ENCODE measurements at regions not wholly inside any gene's neighbourhood (a gene's known extent, or its start where the extent isn't known, plus 50 kb on each side); places are given as distances from the start of the nearest gene placed in this dataset.

- no peak overlapping the region for H3K27ac Mint-ChIP-seq
- Histone ChIP-seq H3K4me2 (replicated peaks; ENCODE audit: extremely low read depth, low read length, poor library complexity, severe bottlenecking) (no peak overlapping the region), H2AFZ (ENCODE audit: insufficient read depth, low read depth, low read length, poor library complexity, severe bottlenecking) (no peak overlapping the region), H3K27me3 (ENCODE audit: control insufficient read depth in 2 of 2, insufficient read depth in 2 of 2, low read length in 2 of 2) (no peaks in the 10 kb centered on the region), H3K36me3 (replicated peaks in 1 of 2; ENCODE audit: control insufficient read depth in 1 of 2, insufficient read depth in 2 of 2, low read length in 2 of 2) (no peaks in the 10 kb centered on the region), H3K27ac (ENCODE audit: low read depth in 1 of 2, low read length in 2 of 2) (no peak overlapping the region), H3K4me3 (replicated peaks in 1 of 3; ENCODE audit: low read depth in 2 of 3, low read length in 3 of 3) (no peak overlapping the region), H3K4me1 (ENCODE audit: control insufficient read depth in 1 of 2, insufficient read depth in 2 of 2, low read length in 2 of 2) (no peaks in the 10 kb centered on the region), H3K79me2 (ENCODE audit: insufficient read depth, low read length) (no peaks in the 10 kb centered on the region), H3K9me3 (replicated peaks in 1 of 2; ENCODE audit: control insufficient read depth in 1 of 2, insufficient read depth in 1 of 2, low read length in 2 of 2) (no peaks in the 10 kb centered on the region), H4K20me1 (ENCODE audit: insufficient read depth, low read length) (no peaks in the 10 kb centered on the region), H3K9ac (ENCODE audit: insufficient read depth, low read length, poor library complexity, severe bottlenecking) (no peak overlapping the region)
- H3K36me3 Mint-ChIP-seq, result no peaks in the 10 kb centered on the region
- intact Hi-C loops (cut with micrococcal nuclease), result loop anchor here in 1 of 2 donors (5.0 kb wide), 1 partner anchor 222 kb away; no protein-coding TSS in a partner anchor
- no CpG with 5 or more reads among the region's 2 CpGs for WGBS (ENCODE audit: insufficient coverage)
- no peaks in the 10 kb centered on the region for H3K9me3 Mint-ChIP-seq
- no peaks in the 10 kb centered on the region for H3K27me3 Mint-ChIP-seq (ENCODE audit: low read depth in 3 of 3)
- H3K4me1 Mint-ChIP-seq, result no peaks in the 10 kb centered on the region
- H3K4me3 Mint-ChIP-seq, result no peak overlapping the region
- TF ChIP-seq CTCF (IDR thresholded peaks at IDR 0.05), result no peak
- DNase-seq, result no peak
These were observed 349.4 kb upstream of the SATB1 start for GRCh38 chr3:18774319-18775088.

GRCh38 chr3:18772699-18773305, 347.7 kb upstream of the SATB1 start:
- DNase-seq, result no peak
- Histone ChIP-seq H3K9me3 (replicated peaks in 1 of 2; ENCODE audit: control insufficient read depth in 1 of 2, insufficient read depth in 1 of 2, low read length in 2 of 2) (no peaks in the 10 kb centered on the region), H3K79me2 (ENCODE audit: insufficient read depth, low read length) (no peaks in the 10 kb centered on the region), H3K27ac (ENCODE audit: low read depth in 1 of 2, low read length in 2 of 2) (no peak overlapping the region), H3K27me3 (ENCODE audit: control insufficient read depth in 2 of 2, insufficient read depth in 2 of 2, low read length in 2 of 2) (no peaks in the 10 kb centered on the region), H3K4me1 (ENCODE audit: control insufficient read depth in 1 of 2, insufficient read depth in 2 of 2, low read length in 2 of 2) (no peaks in the 10 kb centered on the region), H3K9ac (ENCODE audit: insufficient read depth, low read length, poor library complexity, severe bottlenecking) (no peak overlapping the region), H2AFZ (ENCODE audit: insufficient read depth, low read depth, low read length, poor library complexity, severe bottlenecking) (no peak overlapping the region), H3K4me2 (replicated peaks; ENCODE audit: extremely low read depth, low read length, poor library complexity, severe bottlenecking) (no peak overlapping the region), H4K20me1 (ENCODE audit: insufficient read depth, low read length) (no peaks in the 10 kb centered on the region), H3K36me3 (replicated peaks in 1 of 2; ENCODE audit: control insufficient read depth in 1 of 2, insufficient read depth in 2 of 2, low read length in 2 of 2) (no peaks in the 10 kb centered on the region), H3K4me3 (replicated peaks in 1 of 3; ENCODE audit: low read depth in 2 of 3, low read length in 3 of 3) (no peak overlapping the region)
- TF ChIP-seq CTCF (IDR thresholded peaks at IDR 0.05), result no peak
- no peak overlapping the region for H3K4me3 Mint-ChIP-seq
- intact Hi-C loops (cut with micrococcal nuclease), result loop anchor here in 1 of 2 donors (5.0 kb wide), 1 partner anchor 221 kb away; no protein-coding TSS in a partner anchor
- H3K27ac Mint-ChIP-seq, result no peak overlapping the region
- no peaks in the 10 kb centered on the region for H3K4me1 Mint-ChIP-seq
- no peaks in the 10 kb centered on the region for H3K9me3 Mint-ChIP-seq
- H3K36me3 Mint-ChIP-seq, result no peaks in the 10 kb centered on the region
- peaks cover 0 to 2% (median 0%) of the 10 kb centered on the region in 3 donors for H3K27me3 Mint-ChIP-seq (ENCODE audit: low read depth in 3 of 3)
